NCI-H446 treated with DMSO at 0.1 percent for 48 hours (cell line): ENCODE measurements at regions not wholly inside any gene's neighbourhood (a gene's known extent, or its start where the extent isn't known, plus 50 kb on each side); places are given as distances from the start of the nearest gene placed in this dataset.

ENCODE experiments used
- DNase-seq: peaks from one replicate; lab custom pipeline; 2025; lab: John Stamatoyannopoulos, UW

DNA sequence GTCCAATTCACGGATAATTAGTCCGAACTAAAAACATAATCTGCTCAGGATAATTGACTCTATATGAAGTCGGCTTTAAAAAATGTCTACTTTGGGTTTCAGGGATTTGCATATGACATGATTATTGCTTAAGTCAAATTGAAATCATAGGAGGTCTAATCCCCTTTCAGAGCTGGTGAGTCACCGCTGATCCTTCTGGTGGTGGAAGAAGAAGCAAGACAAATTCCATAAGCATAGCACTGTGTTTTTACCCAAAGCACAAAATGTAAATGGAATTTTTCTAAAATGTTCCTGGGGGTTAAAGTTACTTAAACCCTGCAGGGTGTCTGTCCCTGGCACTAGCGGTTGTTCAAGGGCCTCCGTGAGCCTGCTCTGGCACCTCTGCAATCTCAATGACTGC lies 460.2 kb downstream of the LRATD1 start:
- no peak for DNase-seq

DNA sequence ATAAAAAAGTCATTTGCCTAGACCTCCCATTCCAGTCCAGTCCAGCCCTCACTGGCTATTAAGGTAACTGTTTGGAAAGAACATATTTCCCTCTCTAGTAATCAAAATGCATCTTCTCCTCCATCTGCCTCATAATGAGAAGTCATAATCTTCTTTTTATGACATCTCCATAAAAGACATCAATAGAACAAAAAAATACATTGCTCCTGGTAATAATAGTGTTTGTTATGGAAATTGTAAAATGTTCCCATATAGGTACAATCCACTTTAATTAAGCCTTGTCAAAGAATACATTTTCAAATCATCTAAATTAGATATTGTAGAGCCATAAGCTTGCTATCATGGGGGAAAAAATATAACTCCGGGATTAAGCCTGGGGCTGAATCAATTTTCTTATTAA lies 461.6 kb downstream of the LRATD1 start:
- no peak for DNase-seq

DNA sequence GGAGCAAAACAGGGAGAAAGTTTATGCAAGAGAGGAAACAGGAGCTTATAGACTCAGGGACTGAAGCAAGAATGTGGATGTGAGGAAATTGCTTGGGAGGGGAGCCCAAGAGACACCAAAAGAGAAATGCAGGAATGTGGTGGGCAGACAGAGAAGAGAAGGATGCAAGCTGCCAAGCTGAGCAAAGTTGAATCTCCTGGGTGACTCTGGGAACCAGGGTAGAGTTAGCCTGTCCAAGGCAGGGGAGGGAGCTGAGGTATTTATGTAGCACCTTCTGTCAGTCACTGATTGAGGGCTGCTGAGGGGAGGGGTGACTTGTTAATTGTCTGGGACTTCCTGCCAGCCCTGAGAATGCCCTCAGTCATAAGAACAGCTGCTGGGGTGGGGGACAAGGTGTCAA lies 464.3 kb downstream of the NBAS start:
- DNase-seq, result no peak

DNA sequence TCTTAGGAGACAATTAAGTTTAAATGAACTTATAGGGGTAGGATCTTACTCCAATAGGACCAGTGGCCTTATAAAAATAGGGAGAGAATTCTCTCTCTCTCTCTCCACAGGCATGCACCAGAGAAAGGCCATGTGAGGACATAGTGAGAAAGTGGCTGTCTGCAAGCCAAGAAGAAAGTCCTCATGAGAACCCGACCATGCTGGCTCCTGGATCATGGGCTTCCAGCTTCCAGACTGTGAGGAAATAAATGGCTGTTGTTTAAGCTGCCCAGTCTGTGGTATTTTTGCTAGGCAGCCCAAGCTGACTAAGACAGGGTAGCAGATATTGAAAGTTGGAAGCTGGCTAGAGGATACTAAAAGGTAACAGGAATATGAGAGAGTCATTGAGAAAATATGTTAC lies 454.0 kb downstream of the NBAS start:
- DNase-seq, result no peak

DNA sequence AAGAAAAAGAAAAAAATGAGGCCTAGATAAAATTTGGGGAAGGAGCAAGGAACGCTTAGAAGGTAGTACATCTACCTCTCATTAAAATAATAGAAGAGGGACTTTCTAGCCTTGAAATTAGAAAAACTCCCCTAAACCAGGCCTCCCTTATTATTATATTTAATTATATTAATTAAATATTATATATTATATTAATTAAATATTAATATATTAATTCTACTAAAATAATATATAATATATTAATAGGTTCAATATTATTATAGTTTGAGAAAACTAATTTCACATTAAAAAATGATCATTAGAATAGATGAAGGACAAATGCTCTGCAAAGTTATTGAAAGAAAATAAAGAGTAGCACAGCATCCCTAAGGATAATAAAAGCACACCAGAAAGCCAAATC lies 449.4 kb downstream of the NBAS start:
- no peak for DNase-seq

DNA sequence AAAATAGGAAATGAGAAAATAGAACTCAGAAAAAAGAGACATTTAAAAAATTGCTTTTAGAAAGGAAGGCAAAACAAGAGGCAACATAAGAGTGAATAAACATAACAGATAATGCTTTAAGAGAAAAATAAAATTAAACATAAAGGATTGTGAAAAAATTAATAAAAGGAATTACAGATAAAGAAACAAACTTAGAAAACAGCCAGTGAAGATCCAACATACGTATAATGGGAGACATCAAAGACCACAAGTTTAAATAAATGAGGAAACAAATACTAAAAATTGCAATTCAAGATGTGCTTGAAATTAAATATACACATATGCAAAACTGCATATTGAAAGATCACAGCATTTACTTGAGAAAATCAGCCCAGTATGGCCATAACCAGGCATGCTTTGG lies 448.9 kb downstream of the NBAS start:
- no peak for DNase-seq

DNA sequence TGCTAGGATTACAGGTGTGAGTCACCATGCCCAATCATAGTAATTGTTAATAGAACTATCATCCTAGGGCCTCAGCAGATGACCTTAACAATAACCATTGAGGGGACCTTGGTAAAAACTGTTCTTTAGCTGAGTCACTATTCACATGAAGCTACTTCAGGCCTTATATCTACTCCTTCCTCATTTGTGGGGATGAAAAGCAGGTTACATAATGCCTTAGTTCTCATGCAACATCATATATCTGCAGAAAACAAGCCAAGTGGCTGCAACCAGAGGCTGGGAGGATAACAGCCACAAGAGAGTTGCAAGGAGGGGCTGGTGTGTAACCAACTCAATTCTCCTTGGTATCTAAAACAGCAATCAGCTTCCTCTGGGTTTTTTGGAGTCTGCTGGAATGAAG lies 445.4 kb downstream of the NBAS start:
- DNase-seq, result no peak

DNA sequence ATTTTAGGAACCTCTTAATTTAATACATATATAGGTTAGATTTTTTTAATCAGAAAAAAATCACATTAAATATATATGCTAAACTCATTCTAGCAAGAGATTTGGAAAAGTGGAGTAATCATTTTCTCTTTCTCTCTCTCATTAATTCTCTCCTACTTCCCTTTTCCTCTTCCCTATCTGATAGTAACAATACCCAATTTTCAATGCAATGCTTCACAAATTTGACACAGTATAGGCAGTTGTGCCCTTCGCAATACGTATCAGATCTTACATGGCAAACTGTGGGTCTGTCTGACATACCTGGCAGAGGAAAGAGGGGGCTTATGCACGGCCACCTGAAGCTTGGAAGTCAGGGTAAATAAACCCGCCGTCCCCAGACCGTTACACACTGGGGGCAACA lies 444.3 kb downstream of the NBAS start:
- no peak for DNase-seq
